ENCODE measurements at regions not wholly inside any gene's neighbourhood (a gene's known extent, or its start where the extent isn't known, plus 50 kb on each side); places are given as distances from the start of the nearest gene placed in this dataset.

DNA sequence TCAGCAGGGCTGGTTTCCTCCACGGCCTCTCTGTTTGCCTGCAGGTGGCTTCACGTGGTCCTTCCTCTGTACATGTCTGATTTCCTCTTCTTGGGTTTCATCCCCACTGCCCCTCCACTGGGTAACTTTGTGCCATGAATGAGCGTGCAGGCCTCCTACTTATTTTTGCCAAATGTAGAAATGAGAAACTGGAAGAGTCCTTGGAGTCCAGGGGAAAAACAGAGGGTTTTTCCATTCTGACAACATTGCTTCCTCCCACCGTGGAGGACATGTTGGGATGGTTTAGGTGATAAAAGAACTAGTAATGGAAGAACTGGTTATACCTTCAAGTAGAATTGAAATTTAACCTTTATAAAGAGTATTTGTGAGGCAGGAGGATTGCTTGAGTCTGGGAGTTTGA is 699.5 kb downstream of the QKI start:
- TF ChIP-seq, protein P1, sequence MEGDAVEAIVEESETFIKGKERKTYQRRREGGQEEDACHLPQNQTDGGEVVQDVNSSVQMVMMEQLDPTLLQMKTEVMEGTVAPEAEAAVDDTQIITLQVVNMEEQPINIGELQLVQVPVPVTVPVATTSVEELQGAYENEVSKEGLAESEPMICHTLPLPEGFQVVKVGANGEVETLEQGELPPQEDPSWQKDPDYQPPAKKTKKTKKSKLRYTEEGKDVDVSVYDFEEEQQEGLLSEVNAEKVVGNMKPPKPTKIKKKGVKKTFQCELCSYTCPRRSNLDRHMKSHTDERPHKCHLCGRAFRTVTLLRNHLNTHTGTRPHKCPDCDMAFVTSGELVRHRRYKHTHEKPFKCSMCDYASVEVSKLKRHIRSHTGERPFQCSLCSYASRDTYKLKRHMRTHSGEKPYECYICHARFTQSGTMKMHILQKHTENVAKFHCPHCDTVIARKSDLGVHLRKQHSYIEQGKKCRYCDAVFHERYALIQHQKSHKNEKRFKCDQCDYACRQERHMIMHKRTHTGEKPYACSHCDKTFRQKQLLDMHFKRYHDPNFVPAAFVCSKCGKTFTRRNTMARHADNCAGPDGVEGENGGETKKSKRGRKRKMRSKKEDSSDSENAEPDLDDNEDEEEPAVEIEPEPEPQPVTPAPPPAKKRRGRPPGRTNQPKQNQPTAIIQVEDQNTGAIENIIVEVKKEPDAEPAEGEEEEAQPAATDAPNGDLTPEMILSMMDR (optimal IDR thresholded peaks at IDR 0.05 in 1 of 3, IDR thresholded peaks at IDR 0.05 in 1 of 3, conservative IDR thresholded peaks at IDR 0.05 in 1 of 3; ENCODE audit: extremely low read depth in 1 of 3, insufficient read depth in 2 of 3, low read length in 3 of 3) = no peak
- no peak for TF ChIP-seq EZH2 (IDR thresholded peaks at IDR 0.05; ENCODE audit: low read length)

Measured in keratinocyte (primary cell).